NCI-H526 treated with DMSO at 0.1 percent for 48 hours (cell line): ENCODE measurements at regions not wholly inside any gene's neighbourhood (a gene's known extent, or its start where the extent isn't known, plus 50 kb on each side); places are given as distances from the start of the nearest gene placed in this dataset.
"Not testable (repeated sequence)": the region's sequence is repeated elsewhere in the genome, so short reads cannot be mapped to it uniquely, and the experiment has no call there.

Experiments
- DNase-seq: peaks from one replicate; lab custom pipeline; 2025; lab: John Stamatoyannopoulos, UW

DNA sequence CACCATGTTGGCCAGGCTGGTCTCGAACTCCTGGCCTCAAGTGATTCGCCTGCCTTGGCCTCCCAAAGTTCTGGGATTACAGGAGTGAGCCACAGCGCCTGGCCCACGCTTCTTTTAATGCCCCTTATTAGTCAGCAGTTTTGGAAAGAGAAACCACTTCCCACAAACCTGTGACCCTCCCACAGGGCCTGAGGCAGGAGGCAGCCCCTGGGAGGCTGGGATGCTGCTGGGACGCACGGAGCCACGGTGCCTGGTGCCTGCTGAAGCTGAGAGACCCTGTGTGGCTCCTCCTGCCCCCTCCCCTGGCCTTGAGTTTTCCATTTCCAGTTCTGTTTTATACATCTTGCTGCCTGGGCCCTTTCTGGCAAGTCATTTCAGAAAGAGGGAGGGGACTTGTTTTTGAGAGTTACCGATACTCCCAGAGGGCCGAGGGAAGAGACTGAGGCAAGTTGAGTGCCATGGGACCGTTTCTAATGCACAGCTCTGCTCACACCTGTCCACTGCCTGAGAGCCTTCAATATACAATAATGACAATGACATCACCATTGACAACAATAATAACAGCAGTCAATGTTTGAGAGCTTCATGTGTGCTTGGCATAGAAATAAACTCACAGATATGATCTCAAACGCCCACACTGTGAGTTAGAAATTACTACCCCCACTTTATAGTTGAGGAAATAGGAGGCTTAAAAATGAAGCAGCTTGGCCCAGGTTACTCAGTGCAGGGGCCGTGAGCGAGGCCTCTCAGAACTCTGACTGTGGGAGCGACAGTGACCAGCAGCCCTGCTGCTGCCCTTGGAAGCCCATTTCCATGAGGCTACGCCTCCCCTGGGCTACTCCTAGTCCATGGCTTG, 78.1 kb upstream of the YWHAQ start:
- no peak for DNase-seq

DNA sequence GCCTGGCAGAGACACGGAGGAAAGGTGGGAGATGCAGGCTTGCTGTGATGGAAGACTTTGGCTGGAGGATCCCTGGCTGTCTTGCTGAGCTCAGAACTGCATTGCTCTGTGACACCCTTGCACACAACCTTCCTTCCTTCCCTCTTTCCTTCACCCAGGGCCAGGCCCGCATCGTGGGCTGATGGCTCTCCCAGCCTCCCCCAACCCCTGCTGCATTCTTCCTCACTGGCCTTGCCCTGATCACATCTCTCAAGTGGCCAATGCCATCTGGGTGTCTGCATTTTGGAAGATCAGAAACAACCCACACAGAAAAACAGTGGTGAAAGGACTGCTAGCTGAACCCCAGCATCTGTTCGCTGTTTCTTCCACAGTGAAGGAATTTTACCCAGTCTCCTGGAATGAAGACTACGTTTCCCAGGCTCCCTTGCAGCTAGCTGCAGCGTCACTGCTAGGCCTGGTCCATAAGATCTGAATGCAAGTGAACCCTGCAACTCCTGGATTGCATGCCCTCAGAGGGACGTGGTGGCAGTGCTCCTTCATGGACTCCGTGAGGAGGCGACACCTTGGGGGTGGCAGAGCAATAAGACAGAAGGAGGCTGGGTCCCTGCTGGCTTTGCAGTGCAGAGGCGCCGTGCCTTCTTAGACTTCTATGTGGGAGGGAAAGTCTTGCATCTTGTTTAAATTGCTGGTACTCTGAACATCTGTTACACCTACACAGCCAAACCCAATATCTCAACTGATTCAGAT, 78.9 kb upstream of the YWHAQ start:
- DNase-seq = no peak

DNA sequence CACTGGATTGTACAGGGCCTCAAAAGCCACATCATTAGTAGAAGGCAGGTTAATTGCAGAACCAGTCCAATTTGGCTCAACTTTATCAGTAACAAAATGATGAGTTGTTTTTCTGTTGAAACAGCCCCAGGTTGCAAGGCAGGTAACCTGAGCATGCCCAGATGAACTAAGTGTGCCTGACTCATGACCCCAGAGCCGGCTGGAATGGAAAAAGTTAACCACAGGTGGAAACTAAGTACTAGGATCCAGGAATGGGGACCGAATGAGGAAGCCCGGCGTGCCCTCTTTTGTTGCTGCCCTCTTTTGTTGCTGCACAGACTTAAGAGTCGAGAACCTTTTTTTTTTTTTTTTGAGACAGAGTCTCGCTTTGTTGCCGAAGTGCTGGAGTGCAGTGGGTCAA, 79.5 kb upstream of the YWHAQ start:
- DNase-seq = no peak

DNA sequence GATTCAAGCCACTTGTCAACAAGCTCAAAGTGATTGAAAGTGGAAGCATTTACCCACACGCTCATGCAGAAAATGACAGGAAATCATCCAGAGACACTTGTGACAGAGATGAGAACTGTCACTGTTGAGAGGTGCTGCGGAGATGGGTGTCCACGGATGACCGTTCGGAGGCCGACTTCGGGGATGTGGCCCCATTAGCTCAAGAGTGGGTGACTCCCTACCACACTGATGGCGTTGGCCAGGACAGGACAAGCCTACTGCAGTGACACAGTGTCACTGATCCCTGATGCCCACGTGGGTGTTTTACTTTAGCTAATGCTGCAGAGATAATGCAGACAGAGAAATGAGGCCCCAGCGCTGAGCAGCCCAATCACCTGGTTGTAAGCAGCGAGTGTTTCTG, 81.5 kb upstream of the YWHAQ start:
- no peak for DNase-seq

DNA sequence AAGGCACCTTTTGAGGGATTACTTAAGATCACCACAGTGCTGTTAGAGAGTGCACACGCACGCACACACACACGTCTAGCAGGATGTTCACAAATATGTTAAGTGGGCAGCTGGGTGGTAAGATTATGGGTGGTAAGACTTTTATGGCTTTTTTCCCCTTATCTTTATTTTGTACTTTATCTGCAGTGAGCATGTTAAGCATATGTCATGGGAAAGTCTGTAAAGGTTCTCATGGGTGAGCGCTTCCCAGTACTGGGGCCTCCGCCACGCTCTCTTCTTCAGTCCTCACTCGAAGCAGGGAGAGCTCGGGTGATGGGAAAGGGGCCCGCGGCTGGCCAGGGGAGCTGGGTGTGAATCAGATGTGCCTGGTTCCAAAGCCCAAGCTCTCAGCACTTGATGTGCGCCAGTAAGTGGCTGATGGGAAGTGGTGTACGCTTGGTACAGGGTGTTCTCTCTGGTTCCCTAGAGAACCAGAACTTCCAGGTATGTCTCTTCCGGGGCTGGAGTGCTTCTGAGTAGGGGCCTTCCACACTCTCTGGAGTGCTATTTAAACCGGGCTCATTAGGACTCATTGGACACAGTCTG, 83.9 kb upstream of the YWHAQ start:
- no peak for DNase-seq

DNA sequence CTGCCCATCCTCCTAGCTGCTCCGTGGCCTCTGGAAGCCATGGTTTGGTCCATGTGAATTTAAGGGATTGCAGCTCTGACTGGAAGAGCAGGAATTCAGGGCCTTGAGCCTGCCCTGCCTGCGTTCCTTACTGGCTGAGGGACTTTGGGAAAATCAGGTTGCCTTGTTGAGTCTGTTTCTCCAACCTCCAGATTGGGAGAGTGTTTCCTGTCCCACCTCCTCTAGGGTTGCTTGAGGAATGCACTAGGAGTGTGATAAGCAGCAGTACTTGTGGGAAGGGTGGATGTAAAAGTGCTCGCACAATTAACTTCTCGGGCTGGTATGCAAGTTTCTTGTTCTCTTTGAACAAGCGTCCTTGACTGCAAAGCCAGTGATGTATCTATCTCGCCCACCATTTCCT, 84.4 kb upstream of the YWHAQ start:
- no peak for DNase-seq

DNA sequence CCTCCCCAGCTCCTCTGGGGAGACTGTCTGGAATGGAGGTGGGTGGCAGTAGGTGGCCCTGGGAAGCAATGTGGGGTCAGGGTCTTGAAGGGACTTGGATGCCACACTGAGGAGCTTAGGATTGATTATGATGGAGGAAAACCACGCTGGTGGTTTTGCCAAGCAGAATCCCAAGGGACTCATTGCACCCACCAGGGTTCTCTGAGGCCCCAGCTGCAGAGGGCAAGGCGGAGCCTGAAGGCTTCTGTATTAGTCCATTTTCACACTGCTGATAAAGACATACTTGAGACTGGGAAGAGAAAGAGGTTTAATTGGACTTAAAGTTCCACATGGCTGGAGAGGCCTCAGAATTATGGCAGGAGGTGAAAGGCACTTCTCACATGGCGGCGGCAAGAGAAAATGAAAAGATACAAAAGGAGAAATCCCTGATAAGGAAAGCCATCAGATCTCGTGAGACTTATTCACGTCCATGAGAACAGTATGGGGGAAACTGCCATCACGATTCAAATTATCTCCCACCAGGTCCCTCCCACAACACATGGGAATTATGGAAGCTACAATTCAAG, 87.2 kb upstream of the YWHAQ start:
- no peak for DNase-seq

DNA sequence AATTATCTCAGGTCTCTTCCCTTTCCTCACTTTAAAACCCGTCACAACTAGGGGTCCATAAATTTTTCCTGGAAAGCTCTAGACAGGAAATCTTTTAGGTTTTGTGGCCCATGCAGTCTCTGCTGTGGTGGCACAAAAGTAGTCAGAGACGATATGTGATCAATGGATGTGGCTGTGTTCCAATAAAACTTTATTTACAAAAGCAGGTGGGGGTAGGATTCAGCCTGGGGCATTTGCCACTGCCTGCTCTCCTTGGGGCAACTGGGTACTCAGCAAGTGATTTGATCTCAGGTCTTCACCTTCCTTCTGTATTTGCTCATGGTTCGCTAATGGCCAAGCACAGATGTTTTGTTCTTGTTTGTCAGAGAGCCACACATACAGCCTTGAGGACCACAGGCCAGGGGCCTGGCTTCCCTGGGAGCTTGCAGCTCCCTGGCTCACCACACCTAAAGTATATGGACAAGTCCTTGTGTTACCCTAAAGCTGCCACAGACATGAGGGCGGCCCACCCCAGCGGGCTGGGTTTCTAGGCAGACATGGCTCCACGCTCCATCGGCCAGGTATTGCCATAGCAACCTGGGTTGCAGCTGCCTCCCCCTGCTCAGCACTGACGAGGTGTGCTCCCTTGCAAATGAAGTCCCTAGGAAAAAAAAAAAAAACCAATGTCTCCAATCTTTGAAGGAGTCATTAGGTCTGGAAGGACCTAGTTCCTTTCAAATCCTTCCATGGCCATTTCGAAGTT, 89.7 kb upstream of the YWHAQ start:
- DNase-seq = peak; percentile 90

DNA sequence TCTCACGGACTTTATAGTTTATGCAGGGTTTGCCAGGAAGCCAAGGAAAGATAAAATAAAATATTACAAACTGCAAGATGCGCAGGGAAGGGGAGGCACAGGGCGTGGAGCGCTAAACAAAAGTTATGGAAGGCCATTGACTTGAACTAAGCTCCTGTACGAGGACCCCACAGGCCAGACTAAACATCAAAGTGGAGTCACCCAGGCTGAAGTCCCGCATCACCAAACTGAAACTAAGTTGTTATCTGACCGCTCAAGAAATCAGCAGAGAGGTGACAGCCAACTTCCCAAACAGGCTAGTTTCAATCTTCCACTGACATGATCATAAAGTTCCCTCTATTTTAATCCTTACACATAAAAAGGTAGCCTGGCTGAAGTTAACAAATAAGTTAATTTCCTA, 90.5 kb upstream of the YWHAQ start:
- no peak for DNase-seq

DNA sequence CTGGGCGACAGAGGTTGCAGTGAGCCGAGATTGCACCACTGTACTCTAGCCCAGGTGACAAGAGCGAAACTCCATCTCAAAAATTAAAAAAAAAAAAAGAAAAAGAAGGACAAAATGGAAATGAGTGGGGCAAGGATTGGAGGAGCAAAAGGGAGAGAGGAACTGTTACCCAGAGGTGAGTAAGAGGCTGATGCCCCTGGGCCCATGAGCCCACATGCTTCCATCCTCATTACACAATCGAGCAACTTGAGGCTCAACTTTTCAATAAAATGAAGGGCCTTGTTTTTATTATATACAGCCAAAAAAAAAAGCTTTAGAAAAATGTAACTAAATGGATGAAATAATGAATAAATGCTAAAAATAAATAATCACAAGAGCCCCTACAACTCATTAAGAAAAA, 91.7 kb upstream of the YWHAQ start:
- no peak for DNase-seq

DNA sequence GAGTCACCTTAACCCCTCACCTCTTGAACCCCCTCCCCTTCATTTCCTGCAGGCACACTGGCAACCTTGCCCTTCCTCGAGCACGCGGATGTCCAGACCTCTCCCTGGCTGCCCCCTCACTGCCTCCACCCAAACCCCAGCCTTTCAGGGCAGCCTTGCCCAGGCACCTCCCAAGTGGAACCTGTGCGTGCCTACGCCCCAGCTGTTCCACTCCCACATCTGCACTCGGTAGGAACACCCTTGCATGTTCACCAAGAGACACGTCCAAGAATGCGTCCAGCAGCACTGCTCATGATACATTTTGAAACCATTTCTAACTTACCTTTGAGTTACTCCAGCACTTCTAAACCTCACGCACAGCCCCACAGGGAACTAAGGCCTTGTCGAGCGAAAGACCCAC, 93.8 kb upstream of the YWHAQ start:
- no peak for DNase-seq

DNA sequence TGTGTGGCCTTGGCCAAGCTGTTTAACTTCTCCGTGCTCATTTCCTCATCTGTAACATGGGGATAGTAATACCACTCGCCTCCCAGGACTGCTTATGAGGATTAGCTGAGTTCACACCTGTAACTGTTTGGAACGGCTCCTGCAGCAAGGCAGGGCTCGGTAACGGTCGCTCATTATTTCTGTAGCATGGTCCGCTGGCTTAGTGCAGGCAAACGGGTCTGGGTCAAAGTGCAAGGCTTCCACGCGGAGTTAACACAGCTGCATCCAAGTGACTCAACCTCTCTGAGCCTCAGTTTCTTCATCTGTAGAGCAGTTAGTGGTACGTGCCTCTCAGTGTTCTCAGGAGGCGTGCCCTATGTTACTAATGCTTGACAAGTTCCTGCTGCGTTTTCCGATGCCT, 94.3 kb upstream of the YWHAQ start:
- DNase-seq = no peak

DNA sequence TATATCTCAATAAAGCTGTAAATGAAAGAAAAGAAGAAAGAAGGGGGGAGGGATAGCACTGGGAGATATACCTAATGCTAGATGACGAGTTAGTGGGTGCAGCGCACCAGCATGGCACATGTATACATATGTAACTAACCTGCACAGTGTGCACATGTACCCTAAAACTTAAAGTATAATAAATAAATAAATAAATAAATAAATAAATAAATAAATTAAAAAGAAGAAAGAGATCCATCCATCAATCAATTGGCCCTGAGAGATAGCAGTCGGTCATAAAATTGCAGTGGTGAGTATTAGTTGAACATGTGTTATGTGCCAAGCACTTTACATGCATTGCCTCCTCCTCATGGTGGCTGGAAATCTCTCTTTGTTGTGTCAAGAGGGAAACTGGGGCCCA, 95.2 kb upstream of the YWHAQ start:
- not testable (repeated sequence) for DNase-seq

DNA sequence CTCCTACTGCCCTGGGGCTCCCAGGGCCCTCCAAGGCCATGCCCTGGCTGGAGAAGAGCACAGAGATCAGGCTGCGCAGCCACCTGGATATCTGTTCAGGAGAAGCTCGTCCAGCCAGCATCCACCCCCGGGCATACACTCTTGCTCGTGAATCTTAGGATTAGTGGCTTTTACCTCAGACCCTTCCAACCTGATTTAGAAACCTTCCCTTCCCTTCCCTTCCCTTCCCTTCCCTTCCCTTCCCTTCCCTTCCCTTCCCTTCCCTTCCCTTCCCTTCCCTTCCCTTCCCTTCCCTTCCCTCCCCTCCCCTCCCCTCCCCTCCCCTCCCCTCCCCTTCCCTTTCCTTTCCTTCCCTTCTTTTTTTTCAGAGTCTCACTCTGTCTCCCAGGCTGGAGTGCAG, 99.7 kb upstream of the YWHAQ start:
- DNase-seq = not testable (repeated sequence)

DNA sequence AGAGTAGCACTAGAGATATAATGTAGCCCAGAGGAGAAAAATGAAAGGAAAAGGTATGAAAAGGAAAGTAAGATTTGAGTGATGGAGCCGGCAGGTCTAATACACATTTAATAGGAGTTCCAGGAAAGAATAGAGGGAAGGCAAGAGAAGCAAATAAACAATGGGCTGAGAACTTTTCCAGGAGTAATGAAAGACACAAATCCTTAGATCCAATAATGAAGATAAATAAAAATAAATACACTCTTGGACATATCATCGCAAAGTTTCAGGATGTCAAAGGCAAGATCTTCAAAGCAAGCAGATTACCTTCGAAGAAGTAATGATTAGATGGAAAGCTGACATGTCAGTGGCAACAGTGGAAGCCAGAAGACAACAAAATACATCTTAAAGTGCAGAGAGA, 102.0 kb upstream of the YWHAQ start:
- no peak for DNase-seq

DNA sequence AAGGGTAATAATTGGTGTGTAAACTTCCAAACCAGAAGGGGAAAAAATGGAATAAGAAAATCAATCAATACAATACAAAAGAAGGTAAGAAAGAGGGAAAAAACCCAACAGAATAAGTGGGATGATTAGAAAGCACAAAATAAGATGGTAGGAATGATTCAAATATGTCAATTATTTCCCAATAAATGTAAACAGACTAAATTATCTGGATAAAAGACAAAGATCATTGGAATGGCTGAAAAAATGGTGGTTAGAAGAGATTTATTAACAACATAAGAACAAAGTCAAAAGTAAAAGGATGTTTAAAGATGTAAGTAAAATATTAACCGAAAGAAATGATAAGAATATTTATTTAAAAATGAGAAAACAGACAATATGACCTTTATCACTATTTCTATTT, 103.5 kb upstream of the YWHAQ start:
- no peak for DNase-seq

DNA sequence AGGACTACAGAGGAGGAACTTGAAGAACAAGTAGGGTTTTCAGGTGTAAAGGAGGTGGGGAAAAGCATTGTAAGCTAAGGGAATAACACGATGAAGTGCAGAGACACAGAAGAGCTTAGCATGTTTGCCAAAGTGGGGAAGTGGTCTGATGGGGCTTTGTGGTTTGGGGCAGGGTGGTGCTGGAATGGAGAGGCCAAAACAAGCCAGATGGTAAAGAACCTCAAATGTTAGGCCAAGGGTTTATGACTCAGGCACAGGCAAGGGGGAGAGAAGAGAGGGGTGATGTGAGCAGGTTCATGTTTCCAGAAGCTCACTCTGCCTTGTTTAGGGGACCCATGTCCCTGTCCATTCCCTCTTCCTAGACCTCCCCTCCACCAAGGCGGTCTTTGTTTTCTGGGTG, 104.5 kb upstream of the YWHAQ start:
- no peak for DNase-seq

DNA sequence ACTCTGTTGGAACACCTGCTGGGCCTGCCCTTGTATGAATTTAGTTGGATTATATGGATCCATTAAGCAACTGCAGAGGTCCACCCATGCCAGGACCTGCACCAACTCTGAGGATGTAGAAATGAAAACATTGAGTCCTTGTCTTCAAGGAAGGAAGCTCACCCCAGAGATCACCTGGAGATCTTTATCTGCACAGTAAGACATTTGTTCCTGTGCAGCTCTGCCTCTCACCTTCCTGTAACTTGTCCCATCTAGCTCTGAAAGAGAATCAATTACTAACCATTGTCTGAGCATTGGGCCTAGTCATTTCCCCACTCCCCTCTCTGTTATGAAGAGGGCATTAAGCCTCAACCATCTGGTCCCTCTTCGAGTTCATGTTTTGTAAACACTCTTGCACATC, 105.2 kb upstream of the YWHAQ start:
- DNase-seq = no peak

DNA sequence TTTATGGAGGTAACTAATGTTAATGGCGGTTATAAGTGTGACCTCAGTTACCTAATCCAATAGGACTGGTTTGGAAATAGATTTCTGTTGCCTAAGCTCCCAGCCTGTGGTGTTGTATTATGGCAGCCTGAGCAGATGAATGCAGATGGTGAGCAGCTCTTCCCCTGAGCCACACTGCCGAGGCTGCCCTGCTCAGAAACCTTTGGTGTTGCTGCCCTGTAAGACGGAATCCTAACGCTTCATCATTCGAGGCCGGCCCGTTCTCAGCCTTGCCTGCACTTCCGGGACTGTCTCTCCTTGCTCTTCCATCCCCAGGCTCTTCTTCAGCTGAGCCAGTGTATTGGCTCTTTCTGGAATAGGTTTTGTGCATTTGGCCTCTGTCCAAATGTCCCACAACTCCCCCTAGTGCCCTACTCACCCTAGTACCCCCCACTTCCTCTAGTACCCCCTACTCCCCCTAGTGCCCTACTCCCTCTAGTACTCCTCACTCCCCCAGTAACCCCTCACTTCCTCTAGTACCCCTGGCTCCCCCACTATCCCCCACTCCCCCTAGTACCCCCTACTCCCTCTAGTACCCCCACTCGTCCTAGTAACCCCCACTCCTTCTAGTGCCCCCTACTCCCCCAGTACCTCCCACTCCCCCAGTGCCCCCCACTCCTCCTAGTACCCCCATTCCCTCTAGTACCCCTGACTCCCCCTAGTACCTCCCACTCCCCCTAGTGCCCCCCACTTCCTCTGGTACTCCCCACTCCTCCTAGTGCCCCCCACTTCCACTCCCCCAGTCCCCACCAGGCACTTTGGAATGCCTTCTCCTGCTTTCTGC, 106.0 kb upstream of the TAF1B start:
- no peak for DNase-seq

DNA sequence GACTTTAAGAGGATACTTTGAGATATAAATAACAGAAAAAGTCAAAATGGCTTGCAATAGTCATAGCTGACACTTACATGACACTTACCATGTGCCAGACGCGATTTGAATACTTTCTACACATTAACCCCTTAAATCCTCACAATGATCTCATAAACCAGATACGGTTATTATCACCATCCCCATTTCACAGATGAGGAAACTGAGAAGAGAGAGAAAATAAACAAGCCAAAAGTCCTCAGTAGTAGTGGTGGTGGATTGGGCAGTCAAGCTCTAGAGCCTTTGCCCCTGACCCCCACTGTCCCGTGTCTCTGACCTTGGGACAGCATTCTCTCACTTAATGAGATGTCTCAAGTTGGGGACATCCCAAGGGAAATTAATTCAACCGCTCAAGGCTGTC, 105.2 kb upstream of the TAF1B start:
- DNase-seq = no peak
